ENCODE measurements at regions not wholly inside any gene's neighbourhood (a gene's known extent, or its start where the extent isn't known, plus 50 kb on each side); places are given as distances from the start of the nearest gene placed in this dataset.

DNA sequence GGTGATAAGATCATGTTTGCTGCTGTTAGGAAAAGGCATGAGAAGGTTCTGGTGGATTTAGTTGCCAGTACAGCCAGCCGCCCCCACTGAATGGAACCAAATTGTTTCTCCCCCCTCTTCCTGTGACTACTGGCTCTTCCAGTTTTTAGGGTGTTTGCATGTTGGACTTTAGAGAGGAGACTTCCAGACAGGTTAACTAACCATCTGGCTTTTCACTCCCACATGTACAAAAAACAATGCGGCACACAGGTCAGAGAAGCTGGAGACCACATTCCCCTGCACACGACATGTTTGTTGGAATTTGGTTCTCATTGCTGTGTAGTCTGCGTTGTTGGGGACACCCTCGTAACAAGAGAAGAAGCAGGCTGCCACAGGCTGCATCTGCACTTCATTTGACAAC lies 103.9 kb upstream of the TMEM132C start:
- Histone ChIP-seq H3K4me3 (no peak overlapping the region), H3K27ac (no peak overlapping the region)
- no peak for DNase-seq (ENCODE audit: low spot score)
- TF ChIP-seq, protein P1, sequence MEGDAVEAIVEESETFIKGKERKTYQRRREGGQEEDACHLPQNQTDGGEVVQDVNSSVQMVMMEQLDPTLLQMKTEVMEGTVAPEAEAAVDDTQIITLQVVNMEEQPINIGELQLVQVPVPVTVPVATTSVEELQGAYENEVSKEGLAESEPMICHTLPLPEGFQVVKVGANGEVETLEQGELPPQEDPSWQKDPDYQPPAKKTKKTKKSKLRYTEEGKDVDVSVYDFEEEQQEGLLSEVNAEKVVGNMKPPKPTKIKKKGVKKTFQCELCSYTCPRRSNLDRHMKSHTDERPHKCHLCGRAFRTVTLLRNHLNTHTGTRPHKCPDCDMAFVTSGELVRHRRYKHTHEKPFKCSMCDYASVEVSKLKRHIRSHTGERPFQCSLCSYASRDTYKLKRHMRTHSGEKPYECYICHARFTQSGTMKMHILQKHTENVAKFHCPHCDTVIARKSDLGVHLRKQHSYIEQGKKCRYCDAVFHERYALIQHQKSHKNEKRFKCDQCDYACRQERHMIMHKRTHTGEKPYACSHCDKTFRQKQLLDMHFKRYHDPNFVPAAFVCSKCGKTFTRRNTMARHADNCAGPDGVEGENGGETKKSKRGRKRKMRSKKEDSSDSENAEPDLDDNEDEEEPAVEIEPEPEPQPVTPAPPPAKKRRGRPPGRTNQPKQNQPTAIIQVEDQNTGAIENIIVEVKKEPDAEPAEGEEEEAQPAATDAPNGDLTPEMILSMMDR (IDR thresholded peaks at IDR 0.05), result no peak

DNA sequence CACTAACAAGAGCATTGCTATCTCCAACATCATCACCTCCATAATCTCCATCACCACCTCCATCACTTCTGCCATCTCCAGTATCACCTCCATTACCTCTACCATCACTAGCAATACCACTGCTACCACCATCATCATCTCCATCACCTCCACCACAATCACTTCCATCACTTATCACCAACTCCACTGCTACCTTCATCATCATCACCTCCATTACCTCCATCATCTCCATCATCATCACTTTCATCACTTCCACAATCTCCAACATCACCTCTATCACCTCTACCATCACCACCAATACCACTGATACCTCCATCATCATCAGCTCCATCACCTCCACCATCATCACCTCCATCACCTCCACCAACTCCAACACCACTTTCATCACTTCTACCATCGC lies 102.4 kb upstream of the TMEM132C start:
- TF ChIP-seq, protein P1 (IDR thresholded peaks at IDR 0.05), result no peak
- no peak overlapping the region for H3K4me3 ChIP-seq
- DNase-seq (ENCODE audit: low spot score), result no peak

DNA sequence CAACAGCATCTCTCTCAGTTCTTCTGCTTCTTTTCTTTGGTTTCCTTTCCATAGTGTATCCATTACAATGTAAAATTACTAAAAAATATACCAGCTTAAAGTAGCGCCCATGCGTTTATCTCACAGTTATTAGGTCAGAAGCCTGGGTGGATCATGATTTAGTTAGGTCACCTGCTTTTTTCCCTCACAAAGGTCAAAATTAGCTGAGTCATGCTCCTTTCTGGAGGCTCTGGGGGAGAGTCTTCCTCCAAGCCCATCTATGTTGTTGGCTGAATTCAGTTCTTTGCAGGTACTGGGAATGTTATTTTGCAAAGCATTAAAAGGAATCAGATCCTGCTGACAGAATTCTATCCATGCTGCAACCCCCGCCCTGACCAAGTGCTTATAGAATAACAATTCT lies 101.6 kb upstream of the TMEM132C start:
- Histone ChIP-seq H3K4me3 (no peak overlapping the region), H3K27ac (no peak overlapping the region)
- TF ChIP-seq, protein P1 (IDR thresholded peaks at IDR 0.05), result no peak
- DNase-seq (ENCODE audit: low spot score), result no peak

More for the DNA sequence above, 102.4 kb upstream of the TMEM132C start:
- no peak overlapping the region for H3K27ac ChIP-seq

DNA sequence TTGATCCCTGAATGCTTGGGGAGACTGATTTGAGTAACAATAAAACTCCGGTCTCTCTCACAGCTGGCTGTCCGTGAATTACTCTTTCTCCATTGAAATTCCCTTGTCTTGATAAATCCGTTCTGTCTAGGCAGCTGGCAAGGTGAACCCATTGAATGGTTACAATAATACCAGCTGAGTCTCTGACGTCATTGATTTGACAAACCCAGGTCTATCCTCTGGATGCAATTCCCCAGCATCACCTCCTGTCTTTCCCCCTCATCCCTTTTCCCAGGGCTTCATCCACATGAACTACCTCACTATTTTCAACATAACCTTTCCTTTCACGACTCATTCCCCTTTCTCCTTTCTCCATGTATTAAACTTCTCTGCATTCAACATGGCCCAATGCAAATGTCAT lies 98.7 kb upstream of the TMEM132C start:
- TF ChIP-seq, protein P1 (IDR thresholded peaks at IDR 0.05), result no peak
- Histone ChIP-seq H3K27ac (no peak overlapping the region), H3K4me3 (no peak overlapping the region)
- DNase-seq (ENCODE audit: low spot score), result no peak

DNA sequence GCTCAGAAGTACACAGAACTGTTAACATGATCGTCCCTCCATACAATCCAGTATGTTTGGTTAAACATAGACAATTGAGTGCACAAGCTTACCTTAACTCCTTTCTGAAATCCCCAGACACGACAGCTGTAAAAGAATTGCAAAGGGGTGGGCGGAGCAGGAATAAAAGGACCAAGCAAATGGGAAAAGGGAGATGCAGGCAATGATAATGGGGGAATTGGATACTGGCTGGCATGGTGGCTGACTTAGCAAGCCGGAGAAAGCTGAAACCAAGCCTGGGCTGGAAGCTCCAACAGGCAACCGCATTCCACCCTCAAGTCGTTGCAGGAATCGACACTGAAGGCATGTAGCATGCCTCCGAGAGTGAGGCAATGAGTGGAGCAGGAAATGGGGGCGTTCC lies 96.8 kb upstream of the TMEM132C start:
- DNase-seq (ENCODE audit: low spot score), result no peak
- Histone ChIP-seq H3K4me3 (no peak overlapping the region), H3K27ac (no peak overlapping the region)
- TF ChIP-seq, protein P1 (IDR thresholded peaks at IDR 0.05), result no peak

DNA sequence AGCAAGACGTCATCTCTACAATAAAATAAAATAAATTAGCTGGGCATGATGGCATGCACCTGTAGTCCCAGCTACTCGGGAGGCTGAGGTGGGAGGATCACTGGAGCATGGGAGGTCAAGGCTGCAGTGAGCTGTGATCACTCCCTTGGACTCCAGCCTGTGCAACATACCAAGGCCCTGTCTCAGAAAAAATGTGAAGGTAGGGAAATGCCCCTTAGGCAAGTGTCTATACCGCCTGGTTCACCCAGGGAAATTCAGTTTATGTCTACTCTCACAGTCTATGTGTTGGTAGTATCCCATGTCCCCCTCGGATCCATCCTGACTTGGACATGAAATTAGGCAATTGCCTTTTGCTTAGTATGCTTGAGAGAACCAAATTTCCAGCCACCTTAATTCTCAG lies 88.4 kb upstream of the TMEM132C start:
- DNase-seq (ENCODE audit: low spot score), result no peak
- Histone ChIP-seq H3K4me3 (no peak overlapping the region), H3K27ac (no peak overlapping the region)
- TF ChIP-seq, protein P1 (IDR thresholded peaks at IDR 0.05), result no peak

DNA sequence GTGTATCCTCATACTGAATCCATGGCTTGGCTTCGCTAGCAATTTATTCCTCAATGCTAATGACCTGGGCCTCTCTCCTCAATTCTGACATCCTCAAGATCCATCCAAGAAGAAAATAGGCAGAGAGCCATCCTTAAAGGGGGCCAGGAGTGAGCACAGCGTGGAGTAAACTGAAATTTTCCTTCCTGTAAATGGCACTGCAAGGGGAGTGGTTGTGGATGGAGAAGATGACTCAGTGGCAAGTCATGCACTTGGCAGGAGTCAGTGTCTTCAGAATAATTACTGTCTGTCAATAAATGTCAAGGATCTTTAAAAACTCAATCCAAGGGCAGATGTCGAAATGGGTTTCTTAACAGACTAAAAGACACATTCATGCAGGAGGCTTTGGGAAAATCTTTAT lies 88.0 kb upstream of the TMEM132C start:
- no peak overlapping the region for H3K27ac ChIP-seq
- H3K4me3 ChIP-seq, result no peak overlapping the region
- no peak for DNase-seq (ENCODE audit: low spot score)
- TF ChIP-seq, protein P1 (IDR thresholded peaks at IDR 0.05), result no peak

Data from coronary artery (tissue), 2 donors.